A673 (cell line): ENCODE measurements at regions not wholly inside any gene's neighbourhood (a gene's known extent, or its start where the extent isn't known, plus 50 kb on each side); places are given as distances from the start of the nearest gene placed in this dataset.

Source experiments
- BruUV-seq: library from RNA; stranded (reverse); fragments of 400-500 nt; replicated peaks from 2 replicates; lab custom pipeline; 2021; lab: Mats Ljungman, UMichigan
- CTCF ChIA-PET: fragments of 300-600 bp; sonication (Branson Sonifier 250); formaldehyde crosslinking; loops from one replicate; lab custom pipeline; 2022; ENCODE audit warnings: antibody characterized with exemption; lab: Charles Lee
- POLR2A ChIA-PET: fragments of 300-600 bp; sonication (Branson Sonifier 250); formaldehyde crosslinking; loops from one replicate; lab custom pipeline; 2022; ENCODE audit warnings: antibody characterized with exemption; ENCODE audit not compliant: low non-redundant PET; lab: Charles Lee
- DNase-seq: peaks from one replicate; pipeline ENCODE4 v3.0.0-alpha.2; 2015; ENCODE audit warnings: low spot score
- H3K27ac ChIP-seq: fragments of 200-600 bp; sonication (generic); 2 replicates; pipeline ENCODE4 v1.5.1; 2016; ENCODE audit warnings: mixed run types, low read depth, mild to moderate bottlenecking, mixed read lengths, antibody characterized with exemption, low read length; ENCODE audit not compliant: poor library complexity, severe bottlenecking
- H3K27me3 ChIP-seq: fragments of 200-600 bp; sonication (generic); replicated peaks from 2 replicates; pipeline ENCODE4 v1.6.1; 2017; ENCODE audit warnings: mixed run types, low read depth, mild to moderate bottlenecking, mixed read lengths, antibody characterized with exemption, low read length; ENCODE audit not compliant: insufficient read depth, poor library complexity
- H3K36me3 ChIP-seq: fragments of 200-600 bp; sonication (generic); 2 replicates; pipeline ENCODE4 v1.6.1; 2016; ENCODE audit warnings: mixed run types, mild to moderate bottlenecking, mixed read lengths, antibody characterized with exemption, low read length; ENCODE audit not compliant: insufficient read depth, poor library complexity, severe bottlenecking
- H3K4me1 ChIP-seq: fragments of 200-600 bp; sonication (generic); 2 replicates; pipeline ENCODE4 v1.6.1; 2017; ENCODE audit warnings: mixed run types, mild to moderate bottlenecking, mixed read lengths, antibody characterized with exemption, low read length; ENCODE audit not compliant: insufficient read depth, poor library complexity, severe bottlenecking
- H3K4me3 ChIP-seq: fragments of 200-600 bp; sonication (generic); 2 replicates; pipeline ENCODE4 v1.5.1; 2016; ENCODE audit warnings: low read depth, mixed run types, mild to moderate bottlenecking, mixed read lengths, low read length; ENCODE audit not compliant: poor library complexity, severe bottlenecking
- H3K9me3 ChIP-seq: fragments of 200-600 bp; sonication (generic); 2 replicates; pipeline ENCODE4 v1.6.1; 2016; ENCODE audit warnings: mixed run types, low read depth, mild to moderate bottlenecking, mixed read lengths, antibody characterized with exemption, low read length; ENCODE audit not compliant: poor library complexity, severe bottlenecking
- CTCF ChIP-seq: fragments of 300-800, 200-600 bp; sonication (generic); conservative IDR thresholded peaks from 2 replicates; pipeline ENCODE4 v1.5.1; 2017; ENCODE audit warnings: low read depth, mild to moderate bottlenecking, antibody characterized with exemption, low read length, moderate library complexity, mixed read lengths
- EZH2 ChIP-seq: fragments of 200-600 bp; sonication (generic); IDR thresholded peaks from 2 replicates; pipeline ENCODE4 v1.6.1; 2017; ENCODE audit warnings: borderline replicate concordance, low read depth, mild to moderate bottlenecking, mixed read lengths, antibody characterized with exemption, low read length; ENCODE audit not compliant: poor library complexity, severe bottlenecking
- intact Hi-C: fragments of 100-400 bp; cut with micrococcal nuclease; formaldehyde crosslinking; loops from one replicate; pipeline ENCODE4 v1.10.0; 2022; ENCODE audit not compliant: unreplicated experiment

- Histone ChIP-seq H3K4me1 (no peaks in the 10 kb centered on the region), H3K4me3 (no peak overlapping the region), H3K27ac (no peak overlapping the region), H3K27me3 (peaks cover 44% of the 10 kb centered on the region), H3K36me3 (no peaks in the 10 kb centered on the region), H3K9me3 (no peaks in the 10 kb centered on the region)
- DNase-seq, result no peak
- ChIA-PET CTCF (no interaction called here), POLR2A (no interaction called here)
- TF ChIP-seq CTCF (no peak), EZH2 (no peak)
- no TSS peak for BruUV-seq
- intact Hi-C loops, result no loop called here
These were observed 183.3 kb downstream of the TXNL1 start for GRCh38 chr18:56455141-56455540.

GRCh38 chr18:56453631-56454030 lies 184.8 kb downstream of the TXNL1 start:
- CTCF ChIA-PET, result no interaction called here
- no TSS peak for BruUV-seq
- POLR2A ChIA-PET, result no interaction called here
- Histone ChIP-seq H3K4me1 (no peaks in the 10 kb centered on the region), H3K27ac (no peak overlapping the region), H3K27me3 (peaks cover 44% of the 10 kb centered on the region), H3K36me3 (no peaks in the 10 kb centered on the region), H3K4me3 (no peak overlapping the region), H3K9me3 (no peaks in the 10 kb centered on the region)
- no peak for DNase-seq
- TF ChIP-seq EZH2 (no peak), CTCF (no peak)
- intact Hi-C loops, result no loop called here

GRCh38 chr18:56451188-56451587 lies 187.2 kb downstream of the TXNL1 start:
- intact Hi-C loops, result no loop called here
- Histone ChIP-seq H3K4me1 (no peaks in the 10 kb centered on the region), H3K27me3 (peaks cover 44% of the 10 kb centered on the region), H3K36me3 (no peaks in the 10 kb centered on the region), H3K4me3 (no peak overlapping the region), H3K27ac (no peak overlapping the region), H3K9me3 (no peaks in the 10 kb centered on the region)
- POLR2A ChIA-PET, result no interaction called here
- no TSS peak for BruUV-seq
- TF ChIP-seq CTCF, result no peak
- TF ChIP-seq EZH2, result no peak
- CTCF ChIA-PET, result no interaction called here
- DNase-seq, result no peak
